WTC11 (cell line): ENCODE measurements at regions not wholly inside any gene's neighbourhood (a gene's known extent, or its start where the extent isn't known, plus 50 kb on each side); places are given as distances from the start of the nearest gene placed in this dataset.

Source experiments
- ATAC-seq: fragments of 200-7000 bp; cut with Tn5 transposase; 2 replicates; pipeline ENCODE4 v1.10.0; 2021; ENCODE audit warnings: mild to moderate bottlenecking, moderate library complexity
- CTCF ChIA-PET: fragments of 300-600 bp; sonication (Branson Sonifier 250); formaldehyde crosslinking; loops from one replicate; lab custom pipeline; 2021; ENCODE audit warnings: antibody characterized with exemption; lab: Charles Lee
- POLR2A ChIA-PET: fragments of 350-600 bp; sonication (Branson Sonifier 250); formaldehyde crosslinking; loops from one replicate; lab custom pipeline; 2021; ENCODE audit warnings: antibody characterized with exemption; lab: Charles Lee
- DNase-seq: peaks from one replicate; pipeline ENCODE4 v3.0.0; 2021; ENCODE audit warnings: low spot score
- H3K27ac Mint-ChIP-seq: 2 replicates; pipeline ENCODE4 v1.8.0; 2021; ENCODE audit warnings: mixed read lengths
- H3K27me3 Mint-ChIP-seq: 2 replicates; pipeline ENCODE4 v1.8.0; 2021; ENCODE audit warnings: low read depth, mild to moderate bottlenecking, moderate library complexity, mixed read lengths
- H3K36me3 Mint-ChIP-seq: 2 replicates; pipeline ENCODE4 v1.8.0; 2021; ENCODE audit warnings: mixed read lengths
- H3K4me1 Mint-ChIP-seq: 2 replicates; pipeline ENCODE4 v1.8.0; 2022; ENCODE audit warnings: mixed read lengths
- H3K4me3 Mint-ChIP-seq: 2 replicates; pipeline ENCODE4 v1.8.0; 2021; ENCODE audit warnings: mild to moderate bottlenecking, moderate library complexity, mixed read lengths
- H3K9me3 Mint-ChIP-seq: 2 replicates; pipeline ENCODE4 v1.8.0; 2021; ENCODE audit warnings: mixed read lengths
- ATF1 ChIP-seq: sonication (generic); formaldehyde crosslinking; IDR thresholded peaks from 2 replicates; pipeline ENCODE4 v1.8.1; 2023; ENCODE audit warnings: mild to moderate bottlenecking, moderate library complexity, missing genetic modification reagents
- CDX4 ChIP-seq: fragments of 250-450 bp; sonication (Bioruptor Pico); IDR thresholded peaks from 2 replicates; pipeline ENCODE4 v1.9.0; 2021; ENCODE audit warnings: moderate library complexity, mild to moderate bottlenecking, inconsistent platforms, borderline replicate concordance
- CREB1 ChIP-seq: sonication (generic); formaldehyde crosslinking; IDR thresholded peaks from 2 replicates; pipeline ENCODE4 v1.8.0; 2023; ENCODE audit warnings: mild to moderate bottlenecking, missing genetic modification reagents
- EMX1 ChIP-seq: fragments of 250-450 bp; sonication (Bioruptor Pico); IDR thresholded peaks from 2 replicates; pipeline ENCODE4 v1.8.0; 2021; ENCODE audit warnings: mild to moderate bottlenecking
- FOXJ3 ChIP-seq: sonication (generic); formaldehyde crosslinking; IDR thresholded peaks from 2 replicates; pipeline ENCODE4 v1.9.0; 2021; ENCODE audit warnings: missing genetic modification reagents, mild to moderate bottlenecking, borderline replicate concordance
- HMGXB4 ChIP-seq: sonication (generic); formaldehyde crosslinking; IDR thresholded peaks from 2 replicates; pipeline ENCODE4 v1.8.1; 2023; ENCODE audit warnings: mild to moderate bottlenecking, moderate library complexity, missing genetic modification reagents
- IRF2 ChIP-seq: sonication (generic); formaldehyde crosslinking; IDR thresholded peaks from 2 replicates; pipeline ENCODE4 v1.8.0; 2022; ENCODE audit warnings: low read depth, missing genetic modification reagents, borderline replicate concordance
- JUN ChIP-seq: sonication (generic); formaldehyde crosslinking; IDR thresholded peaks from 2 replicates; pipeline ENCODE4 v1.8.0; 2023; ENCODE audit warnings: mild to moderate bottlenecking, missing genetic modification reagents
- KAT7 ChIP-seq: sonication (generic); formaldehyde crosslinking; IDR thresholded peaks from 2 replicates; pipeline ENCODE4 v1.8.1; 2023; ENCODE audit warnings: missing genetic modification reagents, mild to moderate bottlenecking, borderline replicate concordance
- MXD4 ChIP-seq: fragments of 250-450 bp; sonication (Bioruptor Pico); IDR thresholded peaks from 2 replicates; pipeline ENCODE4 v1.8.0; 2021; ENCODE audit warnings: mild to moderate bottlenecking, moderate library complexity, borderline replicate concordance
- NFYB ChIP-seq: sonication (generic); formaldehyde crosslinking; conservative IDR thresholded peaks from 2 replicates; pipeline ENCODE4 v1.8.0; 2022; ENCODE audit warnings: low read depth, missing genetic modification reagents
- PREB ChIP-seq: sonication (generic); formaldehyde crosslinking; IDR thresholded peaks from 2 replicates; pipeline ENCODE4 v1.8.1; 2022; ENCODE audit warnings: mild to moderate bottlenecking, missing genetic modification reagents, moderate library complexity, borderline replicate concordance
- RELA ChIP-seq: sonication (generic); formaldehyde crosslinking; IDR thresholded peaks from 2 replicates; pipeline ENCODE4 v1.8.1; 2022; ENCODE audit warnings: missing genetic modification reagents, mild to moderate bottlenecking, borderline replicate concordance
- RORB ChIP-seq: fragments of 250-450 bp; sonication (Bioruptor Pico); IDR thresholded peaks from 2 replicates; pipeline ENCODE4 v1.9.0; 2021; ENCODE audit warnings: mild to moderate bottlenecking
- SMAD4 ChIP-seq: sonication (generic); formaldehyde crosslinking; IDR thresholded peaks from 2 replicates; pipeline ENCODE4 v1.8.0; 2022; ENCODE audit warnings: mild to moderate bottlenecking, missing genetic modification reagents
- ZBTB21 ChIP-seq: sonication (generic); formaldehyde crosslinking; IDR thresholded peaks from 2 replicates; pipeline ENCODE4 v1.8.1; 2023; ENCODE audit warnings: mild to moderate bottlenecking, missing genetic modification reagents, borderline replicate concordance
- ZNF121 ChIP-seq: sonication (generic); formaldehyde crosslinking; IDR thresholded peaks from 2 replicates; pipeline ENCODE4 v1.8.0; 2023; ENCODE audit warnings: missing genetic modification reagents
- ZNF281 ChIP-seq: sonication (generic); formaldehyde crosslinking; IDR thresholded peaks from 2 replicates; pipeline ENCODE4 v1.8.0; 2023; ENCODE audit warnings: mild to moderate bottlenecking, missing genetic modification reagents

- TF ChIP-seq HMGXB4 (CRISPR knock-in tag) = no peak
- TF ChIP-seq ZNF281 = no peak
- TF ChIP-seq EMX1 = no peak
- no peak for TF ChIP-seq ZNF121
- TF ChIP-seq NFYB (CRISPR knock-in tag) = no peak
Observed at GRCh38 chrX:120797188-120797851, 78.3 kb downstream of the CT47B1 start (continued).

GRCh38 chrX:120795301-120795700 lies 80.4 kb downstream of the CT47B1 start:
- CTCF ChIA-PET = no interaction called here
- DNase-seq = no peak
- Mint-ChIP-seq H3K9me3 (no peaks in the 10 kb centered on the region), H3K4me1 (peaks cover 2% of the 10 kb centered on the region; the same call in 1 of the 2 replicates)
- POLR2A ChIA-PET = no interaction called here
- TF ChIP-seq ZBTB21 (CRISPR knock-in tag) = no peak
- no peak for TF ChIP-seq ATF1 (CRISPR knock-in tag)
- TF ChIP-seq JUN (CRISPR knock-in tag) = no peak
- TF ChIP-seq FOXJ3 (CRISPR knock-in tag) = no peak
- no peak for TF ChIP-seq CDX4 (CRISPR knock-in tag)
- TF ChIP-seq, all 79 proteins: peak for 0
- peaks cover 90% of the 10 kb centered on the region for H3K27me3 Mint-ChIP-seq
- H3K36me3 Mint-ChIP-seq = no peaks in the 10 kb centered on the region
- H3K4me3 Mint-ChIP-seq = no peak overlapping the region
- H3K27ac Mint-ChIP-seq = no peak overlapping the region
- ATAC-seq = no peak

- ChIA-PET CTCF (interaction anchor here (1.4 kb wide), 1 partner anchor 63 kb away, joined by 4 read pairs; no protein-coding TSS in a partner anchor), POLR2A (no interaction called here)
- ATAC-seq = no peak
- TF ChIP-seq RELA (CRISPR knock-in tag) (no peak), SMAD4 (CRISPR knock-in tag) (no peak), IRF2 (CRISPR knock-in tag) (no peak), RORB (no peak), KAT7 (CRISPR knock-in tag) (no peak), MXD4 (CRISPR knock-in tag) (no peak), CREB1 (no peak), PREB (CRISPR knock-in tag) (no peak)
- H3K27ac Mint-ChIP-seq = no peak overlapping the region
- H3K4me3 Mint-ChIP-seq = no peak overlapping the region
- DNase-seq = no peak
- H3K4me1 Mint-ChIP-seq = peaks cover 4% of the 10 kb centered on the region; the same call in 1 of the 2 replicates
- peaks cover 85% of the 10 kb centered on the region for H3K27me3 Mint-ChIP-seq
- no peaks in the 10 kb centered on the region for H3K9me3 Mint-ChIP-seq
- no peaks in the 10 kb centered on the region for H3K36me3 Mint-ChIP-seq
Observed at GRCh38 chrX:120794525-120794975, 81.1 kb downstream of the CT47B1 start.
